ENCODE measurements at regions not wholly inside any gene's neighbourhood (a gene's known extent, or its start where the extent isn't known, plus 50 kb on each side); places are given as distances from the start of the nearest gene placed in this dataset.

DNA sequence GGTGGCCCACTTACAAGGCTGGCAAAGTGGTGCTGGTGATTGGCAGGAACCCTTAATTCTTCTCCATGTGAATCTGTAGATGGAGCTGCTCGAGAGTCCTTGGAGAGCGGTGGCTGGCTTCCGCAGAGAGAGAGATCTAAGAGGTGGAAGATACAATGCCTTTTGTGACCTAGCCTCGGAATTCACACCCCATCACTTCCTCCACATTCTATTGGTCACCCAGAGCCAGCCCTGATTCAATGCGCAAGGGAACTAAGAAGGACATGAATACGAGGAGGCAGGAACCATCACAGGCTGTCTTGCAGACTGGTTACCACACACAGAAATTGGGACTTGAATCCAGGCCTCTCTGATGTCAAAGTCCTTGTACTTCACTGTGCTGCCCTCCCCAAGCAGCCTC, 128.9 kb upstream of the PROKR2 start:
- WGBS, 2 donors (ENCODE audit: low coverage in 1 of 2), result 85% methylated on average over 6 of the region's 6 CpGs; no CpG with 5 or more reads in 1 of the 2 donors
- Histone ChIP-seq H3K27ac (no peak overlapping the region), H3K9me3 (no peaks in the 10 kb centered on the region), H3K27me3 (peaks cover 17% of the 10 kb centered on the region), H3K36me3 (no peaks in the 10 kb centered on the region), H3K4me1 (no peaks in the 10 kb centered on the region), H3K4me3 (no peak overlapping the region)
- in situ Hi-C loops (cut with MboI; ENCODE audit: low pct_ligation_motif_present in 1 of 4, low pct_unique_long_range_greater_than_20kb in 1 of 4, low sequenced_read_pairs in 3 of 4), result loop anchor here in 1 of 4 donors (25.0 kb wide), 1 partner anchor 233 kb away; no protein-coding TSS in a partner anchor
- TF ChIP-seq EP300 (IDR thresholded peaks at IDR 0.05; ENCODE audit: low read depth) (no peak), POLR2A (IDR thresholded peaks at IDR 0.05) (no peak), CTCF (IDR thresholded peaks at IDR 0.05) (no peak)
- no peak for DNase-seq
- intact Hi-C loops (cut with DNase I; ENCODE audit: low total_unique reads), result no loop called here

DNA sequence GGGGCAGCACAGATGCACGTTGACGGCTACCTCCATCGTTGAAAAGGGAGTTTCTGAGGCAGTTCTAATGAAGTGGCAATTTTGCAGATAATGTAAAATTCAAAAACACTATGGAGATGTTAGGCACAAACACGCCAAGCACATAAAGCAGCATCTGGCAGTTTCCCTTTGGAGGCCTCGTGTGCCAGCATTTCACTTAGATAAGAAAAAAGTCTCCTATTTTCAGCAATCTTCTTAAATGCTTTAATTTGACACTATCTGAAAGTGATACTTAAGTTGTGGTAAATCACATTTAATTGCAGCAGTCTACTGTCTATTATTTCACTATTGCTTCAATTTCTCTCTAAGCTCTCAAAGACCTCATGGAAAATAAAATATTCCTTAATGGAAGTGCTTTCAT, 125.3 kb upstream of the PROKR2 start:
- no peak for TF ChIP-seq POLR2AphosphoS5 (IDR thresholded peaks at IDR 0.05)
- TF ChIP-seq CTCF (IDR thresholded peaks at IDR 0.05), result no peak
- no peak for TF ChIP-seq POLR2A (IDR thresholded peaks at IDR 0.05)
- TF ChIP-seq EP300 (IDR thresholded peaks at IDR 0.05; ENCODE audit: low read depth), result no peak
- Histone ChIP-seq H3K36me3 (no peaks in the 10 kb centered on the region), H3K9me3 (no peaks in the 10 kb centered on the region), H3K27ac (no peak overlapping the region), H3K4me1 (no peaks in the 10 kb centered on the region), H3K4me3 (no peak overlapping the region), H3K27me3 (peaks cover 11% of the 10 kb centered on the region)
- intact Hi-C loops (cut with DNase I; ENCODE audit: low total_unique reads) (no loop called here), in situ Hi-C loops (cut with MboI; ENCODE audit: low pct_ligation_motif_present in 1 of 4, low pct_unique_long_range_greater_than_20kb in 1 of 4, low sequenced_read_pairs in 3 of 4) (loop anchor here in 1 of 4 donors (25.0 kb wide), 1 partner anchor 230 kb away; no protein-coding TSS in a partner anchor)
- DNase-seq, result no peak
- 81 to 91% methylated on average over 5 of the region's 5 CpGs for WGBS, 2 donors (ENCODE audit: low coverage in 1 of 2)

GRCh38 chr20:5434116-5434515, 117.4 kb upstream of the PROKR2 start:
- intact Hi-C loops (cut with DNase I; ENCODE audit: low total_unique reads), result no loop called here
- no peak overlapping the region for H3K27ac ChIP-seq
- H3K4me1 ChIP-seq, result no peaks in the 10 kb centered on the region
- no peak for TF ChIP-seq POLR2AphosphoS5 (IDR thresholded peaks at IDR 0.05)
- TF ChIP-seq CTCF (IDR thresholded peaks at IDR 0.05), result no peak
- no peak for TF ChIP-seq EP300 (IDR thresholded peaks at IDR 0.05; ENCODE audit: low read depth)
- no peak for TF ChIP-seq POLR2A (IDR thresholded peaks at IDR 0.05)
- H3K4me3 ChIP-seq, result no peak overlapping the region
- WGBS, 2 donors (ENCODE audit: low coverage in 1 of 2), result 75% methylated on average over 4 of the region's 4 CpGs; no CpG with 5 or more reads in 1 of the 2 donors
- H3K27me3 ChIP-seq, result peaks cover 7% of the 10 kb centered on the region
- no peaks in the 10 kb centered on the region for H3K36me3 ChIP-seq
- H3K9me3 ChIP-seq, result no peaks in the 10 kb centered on the region
- in situ Hi-C loops (cut with MboI; ENCODE audit: low pct_ligation_motif_present in 1 of 4, low pct_unique_long_range_greater_than_20kb in 1 of 4, low sequenced_read_pairs in 3 of 4), result loop anchor here in 2 of 4 donors (10.0 to 25.0 kb wide), 2 partner anchors 59 to 222 kb away; no protein-coding TSS in a partner anchor
- DNase-seq, result no peak

GRCh38 chr20:5433352-5433751, 116.6 kb upstream of the PROKR2 start:
- intact Hi-C loops (cut with DNase I; ENCODE audit: low total_unique reads), result no loop called here
- no peaks in the 10 kb centered on the region for H3K9me3 ChIP-seq
- no peaks in the 10 kb centered on the region for H3K36me3 ChIP-seq
- no peak overlapping the region for H3K27ac ChIP-seq
- DNase-seq, result no peak
- no peak overlapping the region for H3K4me3 ChIP-seq
- H3K4me1 ChIP-seq, result no peaks in the 10 kb centered on the region
- H3K27me3 ChIP-seq, result peaks cover 7% of the 10 kb centered on the region
- in situ Hi-C loops (cut with MboI; ENCODE audit: low pct_ligation_motif_present in 1 of 4, low pct_unique_long_range_greater_than_20kb in 1 of 4, low sequenced_read_pairs in 3 of 4), result loop anchor here in 2 of 4 donors (10.0 to 25.0 kb wide), 2 partner anchors 59 to 221 kb away; no protein-coding TSS in a partner anchor
- WGBS, 2 donors (ENCODE audit: low coverage in 1 of 2), result 67% methylated on average over 3 of the region's 3 CpGs; no CpG with 5 or more reads in 1 of the 2 donors
- TF ChIP-seq POLR2AphosphoS5 (IDR thresholded peaks at IDR 0.05) (no peak), POLR2A (IDR thresholded peaks at IDR 0.05) (no peak), EP300 (IDR thresholded peaks at IDR 0.05; ENCODE audit: low read depth) (no peak), CTCF (IDR thresholded peaks at IDR 0.05) (no peak)

Data from transverse colon (tissue), 4 donors.